PC-9 (cell line): ENCODE measurements at regions not wholly inside any gene's neighbourhood (a gene's known extent, or its start where the extent isn't known, plus 50 kb on each side); places are given as distances from the start of the nearest gene placed in this dataset.

ENCODE experiments used
- CTCF ChIP-seq: fragments of 200-600 bp; sonication (generic); conservative IDR thresholded peaks from 2 replicates; pipeline ENCODE4 v1.6.1; 2017; ENCODE audit warnings: mixed run types, antibody characterized with exemption, mild to moderate bottlenecking, moderate library complexity
- EZH2 ChIP-seq: fragments of 200-600 bp; sonication (generic); IDR thresholded peaks from 2 replicates; pipeline ENCODE4 v1.8.0; 2017; ENCODE audit warnings: antibody characterized with exemption, low read depth

GRCh38 chr11:71183878-71184277 lies 68.5 kb downstream of the SHANK2 start:
- no peak for TF ChIP-seq CTCF
- no peak for TF ChIP-seq EZH2
